H9 (cell line): ENCODE measurements at regions not wholly inside any gene's neighbourhood (a gene's known extent, or its start where the extent isn't known, plus 50 kb on each side); places are given as distances from the start of the nearest gene placed in this dataset.
"Not testable (repeated sequence)": the region's sequence is repeated elsewhere in the genome, so short reads cannot be mapped to it uniquely, and the experiment has no call there.

Experiments
- DNase-seq: peaks from one replicate; pipeline ENCODE4 v3.0.0-alpha.2; 2017
- H2AFZ ChIP-seq: one replicate; pipeline ENCODE4 v1.6.1; 2013; ENCODE audit warnings: mild to moderate bottlenecking, low read length, control low read depth, moderate library complexity
- H2AK5ac ChIP-seq: 2 replicates; pipeline ENCODE4 v1.6.1; 2013; ENCODE audit warnings: low read length, control low read depth, mixed read lengths; ENCODE audit not compliant: insufficient read length
- H2BK120ac ChIP-seq: one replicate; pipeline ENCODE4 v1.6.1; 2013; ENCODE audit warnings: low read depth, mild to moderate bottlenecking, low read length, control low read depth, inconsistent platforms; ENCODE audit not compliant: poor library complexity, severe bottlenecking
- H2BK12ac ChIP-seq: 2 replicates; pipeline ENCODE4 v1.6.1; 2013; ENCODE audit warnings: low read length, control low read depth, mixed read lengths, low read depth; ENCODE audit not compliant: insufficient read length
- H2BK15ac ChIP-seq: 2 replicates; pipeline ENCODE4 v1.6.1; 2013; ENCODE audit warnings: low read depth, low read length, control low read depth
- H2BK20ac ChIP-seq: one replicate; pipeline ENCODE4 v1.6.1; 2013; ENCODE audit warnings: low read depth, mild to moderate bottlenecking, low read length, control low read depth, inconsistent platforms; ENCODE audit not compliant: poor library complexity, severe bottlenecking
- H2BK5ac ChIP-seq: 2 replicates; pipeline ENCODE4 v1.6.1; 2013; ENCODE audit warnings: low read length, control low read depth, mixed read lengths; ENCODE audit not compliant: insufficient read length
- H3K14ac ChIP-seq: 2 replicates; pipeline ENCODE4 v1.6.1; 2013; ENCODE audit warnings: low read length, control low read depth; ENCODE audit not compliant: insufficient read depth
- H3K18ac ChIP-seq: 2 replicates; pipeline ENCODE4 v1.6.1; 2013; ENCODE audit warnings: low read depth, mild to moderate bottlenecking, mixed read lengths, low read length, control low read depth; ENCODE audit not compliant: insufficient read length
- H3K23ac ChIP-seq: 2 replicates; pipeline ENCODE4 v1.6.1; 2013; ENCODE audit warnings: low read length, control low read depth, mixed read lengths, low read depth; ENCODE audit not compliant: insufficient read length
- H3K23me2 ChIP-seq: 2 replicates; pipeline ENCODE4 v1.6.1; 2013; ENCODE audit warnings: low read depth, mild to moderate bottlenecking, mixed read lengths, low read length, control low read depth; ENCODE audit not compliant: insufficient read length, poor library complexity, severe bottlenecking
- H3K27ac ChIP-seq: 2 replicates; pipeline ENCODE4 v1.5.1; 2013; ENCODE audit warnings: low read length, control low read depth, mixed read lengths, low read depth; ENCODE audit not compliant: insufficient read length
- H3K27me3 ChIP-seq: 2 replicates; pipeline ENCODE4 v1.6.1; 2013; ENCODE audit warnings: low read length, control low read depth, inconsistent platforms; ENCODE audit not compliant: insufficient read depth
- H3K4ac ChIP-seq: 2 replicates; pipeline ENCODE4 v1.6.1; 2013; ENCODE audit warnings: low read depth, mild to moderate bottlenecking, control low read depth, inconsistent platforms, low read length, moderate library complexity
- H3K4me1 ChIP-seq: 2 replicates; pipeline ENCODE4 v1.6.1; 2013; ENCODE audit warnings: low read length, control low read depth, inconsistent platforms; ENCODE audit not compliant: insufficient read depth
- H3K4me2 ChIP-seq: 2 replicates; pipeline ENCODE4 v1.6.1; 2013; ENCODE audit warnings: low read length, control low read depth, mixed read lengths; ENCODE audit not compliant: insufficient read length, insufficient read depth
- H3K56ac ChIP-seq: 2 replicates; pipeline ENCODE4 v1.6.1; 2013; ENCODE audit warnings: low read depth, mild to moderate bottlenecking, mixed read lengths, low read length, control low read depth; ENCODE audit not compliant: insufficient read length
- H3K79me1 ChIP-seq: 2 replicates; pipeline ENCODE4 v1.6.1; 2013; ENCODE audit warnings: low read depth, mild to moderate bottlenecking, moderate library complexity, low read length, control low read depth, inconsistent platforms; ENCODE audit not compliant: insufficient read depth, poor library complexity, severe bottlenecking
- H3K79me2 ChIP-seq: 2 replicates; pipeline ENCODE4 v1.6.1; 2013; ENCODE audit warnings: low read length, control low read depth, inconsistent platforms; ENCODE audit not compliant: insufficient read depth
- H3K9ac ChIP-seq: 2 replicates; pipeline ENCODE4 v1.6.1; 2013; ENCODE audit warnings: low read length, control low read depth, mixed read lengths; ENCODE audit not compliant: insufficient read length; ENCODE audit errors: extremely low read depth
- H3K9me3 ChIP-seq: one replicate; pipeline ENCODE4 v1.6.1; 2013; ENCODE audit warnings: low read depth, low read length, inconsistent platforms; ENCODE audit not compliant: control insufficient read depth
- H3T11ph ChIP-seq: one replicate; pipeline ENCODE4 v1.6.1; 2013; ENCODE audit warnings: mild to moderate bottlenecking, low read length, control low read depth, inconsistent platforms
- H4K20me1 ChIP-seq: one replicate; pipeline ENCODE4 v1.6.1; 2013; ENCODE audit not compliant: control insufficient read depth, insufficient read length, insufficient read depth
- H4K5ac ChIP-seq: 2 replicates; pipeline ENCODE4 v1.6.1; 2013; ENCODE audit warnings: low read depth, mild to moderate bottlenecking, mixed read lengths, low read length, control low read depth; ENCODE audit not compliant: insufficient read length
- H4K8ac ChIP-seq: replicated peaks from 2 replicates; pipeline ENCODE4 v1.6.1; 2013; ENCODE audit warnings: low read length, control low read depth, mixed read lengths, low read depth; ENCODE audit not compliant: insufficient read length
- H4K91ac ChIP-seq: 2 replicates; pipeline ENCODE4 v1.6.1; 2013; ENCODE audit warnings: low read depth, mild to moderate bottlenecking, moderate library complexity, mixed read lengths, low read length, control low read depth; ENCODE audit not compliant: insufficient read length
- H3K27ac Mint-ChIP-seq, 3 experiments: 2 replicates in 2 of 3; 3 replicates in 1 of 3; pipeline ENCODE4 v1.8.0; 2020 to 2021; ENCODE audit warnings: mixed read lengths in 3 of 3, mild to moderate bottlenecking in 1 of 3, moderate library complexity in 1 of 3
- H3K27me3 Mint-ChIP-seq: 2 replicates; pipeline ENCODE4 v1.8.0; 2021; ENCODE audit warnings: low read depth, mild to moderate bottlenecking, moderate library complexity, mixed read lengths
- H3K36me3 Mint-ChIP-seq, 3 experiments: 2 replicates in 2 of 3; 3 replicates in 1 of 3; pipeline ENCODE4 v1.8.0; 2020 to 2021; ENCODE audit warnings: low read depth in 3 of 3, mixed read lengths in 3 of 3; ENCODE audit not compliant: insufficient read depth in 1 of 3
- H3K4me1 Mint-ChIP-seq, 2 experiments: 2 replicates each; pipeline ENCODE4 v1.8.0; 2020; ENCODE audit warnings: mixed read lengths in 2 of 2
- H3K4me3 Mint-ChIP-seq, 2 experiments: 2 replicates in 1 of 2; 3 replicates in 1 of 2; pipeline ENCODE4 v1.8.0; 2020 to 2021; ENCODE audit warnings: mild to moderate bottlenecking in 2 of 2, mixed read lengths in 2 of 2, moderate library complexity in 1 of 2
- H3K9me3 Mint-ChIP-seq, 2 experiments: 2 replicates in 1 of 2; 3 replicates in 1 of 2; pipeline ENCODE4 v1.8.0; 2020; ENCODE audit warnings: mild to moderate bottlenecking in 2 of 2, mixed read lengths in 2 of 2, moderate library complexity in 1 of 2
- WGBS: extraction: QIAGEN DNeasy Blood & Tissue Kit; methylation state at CpG from one replicate; pipeline ENCODE4 v1.1.7; 2013; ENCODE audit warnings: missing lambda C conversion rate, low lambda C conversion rate, mixed read lengths; ENCODE audit not compliant: insufficient read length; ENCODE audit errors: extremely low coverage; 5-methylcytosine and 5-hydroxymethylcytosine counted together
- TF ChIP-seq, protein P1 (sequence below): fragments of 200-600 bp; sonication (generic); conservative IDR thresholded peaks from 3 replicates; pipeline ENCODE4 v1.8.0; 2021; ENCODE audit warnings: antibody characterized with exemption, mild to moderate bottlenecking

GRCh38 chr2:230602562-230603230 lies 109.9 kb upstream of the CAB39 start:
- Histone ChIP-seq H3K23me2 (no peaks in the 10 kb centered on the region), H2BK12ac (no peak overlapping the region), H3K4ac (no peak overlapping the region), H4K5ac (no peak overlapping the region), H3K79me1 (no peaks in the 10 kb centered on the region), H2AFZ (no peak overlapping the region), H2BK20ac (no peak overlapping the region), H2BK120ac (no peak overlapping the region), H3K4me1 (no peaks in the 10 kb centered on the region), H3K27ac (no peak overlapping the region), H2BK15ac (no peak overlapping the region), H3K56ac (no peak overlapping the region), H2AK5ac (no peak overlapping the region), H3T11ph (no peak overlapping the region), H3K14ac (no peak overlapping the region), H3K9me3 (no peaks in the 10 kb centered on the region), H4K91ac (no peak overlapping the region), H2BK5ac (no peak overlapping the region), H4K20me1 (no peaks in the 10 kb centered on the region), H4K8ac (no peak overlapping the region), H3K4me2 (no peak overlapping the region), H3K23ac (no peak overlapping the region), H3K18ac (no peak overlapping the region), H3K9ac (no peak overlapping the region), H3K79me2 (no peaks in the 10 kb centered on the region), H3K27me3 (no peaks in the 10 kb centered on the region)
- Mint-ChIP-seq H3K9me3 (peaks cover 3 to 7% of the 10 kb centered on the region in 2 experiments; a peak in 3 of 5 replicates), H3K4me1 (peaks cover 5 to 8% of the 10 kb centered on the region in 2 experiments; a peak in 3 of 4 replicates), H3K27ac (no peak overlapping the region), H3K27me3 (peaks cover 4% of the 10 kb centered on the region), H3K36me3 (no peaks in the 10 kb centered on the region), H3K4me3 (no peak overlapping the region)
- TF ChIP-seq, protein P1, sequence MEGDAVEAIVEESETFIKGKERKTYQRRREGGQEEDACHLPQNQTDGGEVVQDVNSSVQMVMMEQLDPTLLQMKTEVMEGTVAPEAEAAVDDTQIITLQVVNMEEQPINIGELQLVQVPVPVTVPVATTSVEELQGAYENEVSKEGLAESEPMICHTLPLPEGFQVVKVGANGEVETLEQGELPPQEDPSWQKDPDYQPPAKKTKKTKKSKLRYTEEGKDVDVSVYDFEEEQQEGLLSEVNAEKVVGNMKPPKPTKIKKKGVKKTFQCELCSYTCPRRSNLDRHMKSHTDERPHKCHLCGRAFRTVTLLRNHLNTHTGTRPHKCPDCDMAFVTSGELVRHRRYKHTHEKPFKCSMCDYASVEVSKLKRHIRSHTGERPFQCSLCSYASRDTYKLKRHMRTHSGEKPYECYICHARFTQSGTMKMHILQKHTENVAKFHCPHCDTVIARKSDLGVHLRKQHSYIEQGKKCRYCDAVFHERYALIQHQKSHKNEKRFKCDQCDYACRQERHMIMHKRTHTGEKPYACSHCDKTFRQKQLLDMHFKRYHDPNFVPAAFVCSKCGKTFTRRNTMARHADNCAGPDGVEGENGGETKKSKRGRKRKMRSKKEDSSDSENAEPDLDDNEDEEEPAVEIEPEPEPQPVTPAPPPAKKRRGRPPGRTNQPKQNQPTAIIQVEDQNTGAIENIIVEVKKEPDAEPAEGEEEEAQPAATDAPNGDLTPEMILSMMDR, result no peak
- DNase-seq, result no peak
- WGBS, result no CpG with 5 or more reads among the region's 7 CpGs

DNA sequence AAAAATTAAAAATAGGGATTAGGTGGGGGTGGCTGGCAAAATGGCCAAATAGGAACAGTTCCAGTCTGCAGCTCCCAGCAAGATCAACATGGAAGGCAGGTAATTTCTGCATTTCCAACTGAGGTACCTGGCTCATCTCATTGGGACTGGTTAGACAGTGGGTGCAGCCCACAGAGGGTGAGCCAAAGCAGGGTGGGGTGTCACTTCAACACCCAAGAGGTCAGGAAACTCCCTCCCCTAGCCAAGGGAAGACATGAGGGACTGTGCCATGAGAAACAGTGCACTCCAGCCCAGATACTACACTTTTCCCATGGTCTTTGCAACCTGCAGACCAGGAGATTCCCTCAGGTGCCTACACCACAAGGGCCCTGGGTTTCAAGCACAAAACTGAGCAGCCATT lies 109.3 kb upstream of the CAB39 start:
- H2BK5ac ChIP-seq, H3K79me2 ChIP-seq, H2BK15ac ChIP-seq, H3K4me1 ChIP-seq, H3K9me3 Mint-ChIP-seq, H2BK12ac ChIP-seq, H3K23me2 ChIP-seq, H4K8ac ChIP-seq, DNase-seq, H3K27me3 Mint-ChIP-seq, H3K27ac ChIP-seq, H4K20me1 ChIP-seq, H3K23ac ChIP-seq, H3K4me1 Mint-ChIP-seq, H2AFZ ChIP-seq, H4K91ac ChIP-seq, H3K56ac ChIP-seq, H3K4me3 Mint-ChIP-seq, H2BK20ac ChIP-seq, H3K9ac ChIP-seq, H3K9me3 ChIP-seq, H3K27ac Mint-ChIP-seq, H2BK120ac ChIP-seq, H2AK5ac ChIP-seq, H3K18ac ChIP-seq, H3K27me3 ChIP-seq, H3K4me2 ChIP-seq, H3T11ph ChIP-seq, H3K14ac ChIP-seq, H4K5ac ChIP-seq, H3K36me3 Mint-ChIP-seq, H3K4ac ChIP-seq, H3K79me1 ChIP-seq: not testable (repeated sequence)
